SU-DHL-6 (cell line): ENCODE measurements at regions not wholly inside any gene's neighbourhood (a gene's known extent, or its start where the extent isn't known, plus 50 kb on each side); places are given as distances from the start of the nearest gene placed in this dataset.

Source experiments
- H2AFZ ChIP-seq: fragments of 200-600 bp; sonication (generic); 2 replicates; pipeline ENCODE4 v1.6.1; 2014; ENCODE audit warnings: low read depth, mild to moderate bottlenecking, moderate library complexity, mixed read lengths, antibody characterized with exemption, low read length; ENCODE audit not compliant: severe bottlenecking
- H3F3A ChIP-seq: fragments of 200-600 bp; shearing (Covaris generic); 2 replicates; pipeline ENCODE4 v1.6.0; 2016; ENCODE audit warnings: antibody characterized with exemption, mild to moderate bottlenecking; ENCODE audit not compliant: insufficient read depth
- H3K27ac ChIP-seq: fragments of 200-600 bp; sonication (generic); 2 replicates; pipeline ENCODE4 v1.5.1; 2016; ENCODE audit warnings: low read depth, mild to moderate bottlenecking, low read length, moderate library complexity, mixed read lengths
- H3K27me3 ChIP-seq: fragments of 200-600 bp; sonication (generic), shearing (Covaris generic); 2 replicates; pipeline ENCODE4 v1.6.0; 2014; ENCODE audit warnings: mild to moderate bottlenecking, low read length
- H3K36me3 ChIP-seq: fragments of 200-600 bp; sonication (generic); 2 replicates; pipeline ENCODE4 v1.6.1; 2014; ENCODE audit warnings: mild to moderate bottlenecking, low read length, mixed read lengths
- H3K4me2 ChIP-seq: fragments of 300-600, 200-600 bp; shearing (Covaris generic), sonication (generic); 2 replicates; pipeline ENCODE4 v1.6.0; 2014; ENCODE audit warnings: low read length, low read depth, mild to moderate bottlenecking; ENCODE audit not compliant: poor library complexity, severe bottlenecking
- H3K4me3 ChIP-seq: fragments of 200-600 bp; sonication (generic); 2 replicates; pipeline ENCODE4 v1.5.1; 2014; ENCODE audit warnings: antibody characterized with exemption, low read length, mild to moderate bottlenecking, mixed read lengths; ENCODE audit not compliant: insufficient read depth, poor library complexity, severe bottlenecking
- H3K79me2 ChIP-seq: fragments of 200-600 bp; sonication (generic); 2 replicates; pipeline ENCODE4 v1.6.1; 2014; ENCODE audit warnings: mild to moderate bottlenecking, low read length, moderate library complexity; ENCODE audit not compliant: insufficient read depth
- H3K9ac ChIP-seq: fragments of 200-600 bp; sonication (generic); 2 replicates; pipeline ENCODE4 v1.7.0; 2014; ENCODE audit warnings: mild to moderate bottlenecking, low read length
- H3K9me2 ChIP-seq: fragments of 200-600 bp; sonication (generic); replicated peaks from 2 replicates; pipeline ENCODE4 v1.6.1; 2014; ENCODE audit warnings: low read length; ENCODE audit not compliant: insufficient read depth
- H3K9me3 ChIP-seq: fragments of 200-600 bp; sonication (generic); 2 replicates; pipeline ENCODE4 v1.6.1; 2014; ENCODE audit warnings: low read length, mixed read lengths; ENCODE audit not compliant: insufficient read depth
- H4K20me1 ChIP-seq: fragments of 200-600 bp; sonication (generic); 2 replicates; pipeline ENCODE4 v1.6.1; 2014; ENCODE audit warnings: low read depth, mild to moderate bottlenecking, antibody characterized with exemption, low read length, moderate library complexity, mixed read lengths
- CTCF ChIP-seq: fragments of 200-600 bp; sonication (generic); IDR thresholded peaks from one replicate; pipeline ENCODE4 v1.5.1; 2017; ENCODE audit warnings: antibody characterized with exemption, mild to moderate bottlenecking, low read length, moderate library complexity; ENCODE audit not compliant: insufficient read depth, poor library complexity, severe bottlenecking
- EZH2phosphoT487 ChIP-seq: fragments of 200-600 bp; sonication (generic), shearing (Covaris generic); conservative IDR thresholded peaks from 2 replicates; pipeline ENCODE4 v1.6.1; 2018; ENCODE audit warnings: mild to moderate bottlenecking, antibody characterized with exemption, low read length, moderate library complexity, mixed read lengths

- H3K79me2 ChIP-seq, result no peaks in the 10 kb centered on the region
- H3K9me2 ChIP-seq, result no peaks in the 10 kb centered on the region
- H3K4me2 ChIP-seq, result no peak overlapping the region
- TF ChIP-seq CTCF (no peak), EZH2phosphoT487 (no peak)
- no peak overlapping the region for H2AFZ ChIP-seq
- no peaks in the 10 kb centered on the region for H4K20me1 ChIP-seq
- no peak overlapping the region for H3K4me3 ChIP-seq
- no peaks in the 10 kb centered on the region for H3K36me3 ChIP-seq
- H3K9ac ChIP-seq, result no peak overlapping the region
- H3K9me3 ChIP-seq, result no peaks in the 10 kb centered on the region
- no peak overlapping the region for H3K27ac ChIP-seq
- H3F3A ChIP-seq, result no peaks in the 10 kb centered on the region
- H3K27me3 ChIP-seq, result no peaks in the 10 kb centered on the region
These were observed 216.8 kb downstream of the NMUR2 start for GRCh38 chr5:152188251-152188650.

- H3K4me2 ChIP-seq, result no peak overlapping the region
- no peaks in the 10 kb centered on the region for H3F3A ChIP-seq
- no peaks in the 10 kb centered on the region for H3K9me3 ChIP-seq
- H2AFZ ChIP-seq, result no peak overlapping the region
- H3K4me3 ChIP-seq, result no peak overlapping the region
- H3K9ac ChIP-seq, result no peak overlapping the region
- no peak overlapping the region for H3K27ac ChIP-seq
- no peaks in the 10 kb centered on the region for H3K27me3 ChIP-seq
- H3K36me3 ChIP-seq, result no peaks in the 10 kb centered on the region
- H4K20me1 ChIP-seq, result no peaks in the 10 kb centered on the region
- no peaks in the 10 kb centered on the region for H3K9me2 ChIP-seq
- H3K79me2 ChIP-seq, result no peaks in the 10 kb centered on the region
- no peak for TF ChIP-seq CTCF
- TF ChIP-seq EZH2phosphoT487, result no peak
These were observed 217.4 kb downstream of the NMUR2 start for GRCh38 chr5:152187668-152188067.

GRCh38 chr5:152185547-152186245 lies 219.4 kb downstream of the NMUR2 start:
- Histone ChIP-seq H3F3A (no peaks in the 10 kb centered on the region), H3K9me2 (no peaks in the 10 kb centered on the region), H3K4me2 (no peak overlapping the region), H3K27ac (no peak overlapping the region), H3K9me3 (no peaks in the 10 kb centered on the region), H4K20me1 (no peaks in the 10 kb centered on the region), H3K27me3 (no peaks in the 10 kb centered on the region), H3K36me3 (no peaks in the 10 kb centered on the region), H3K9ac (no peak overlapping the region), H3K4me3 (no peak overlapping the region), H2AFZ (no peak overlapping the region), H3K79me2 (no peaks in the 10 kb centered on the region)
- no peak for TF ChIP-seq EZH2phosphoT487
- TF ChIP-seq CTCF, result no peak
